ENCODE measurements at regions not wholly inside any gene's neighbourhood (a gene's known extent, or its start where the extent isn't known, plus 50 kb on each side); places are given as distances from the start of the nearest gene placed in this dataset.
"Not testable (repeated sequence)": the region's sequence is repeated elsewhere in the genome, so short reads cannot be mapped to it uniquely, and the experiment has no call there.

DNA sequence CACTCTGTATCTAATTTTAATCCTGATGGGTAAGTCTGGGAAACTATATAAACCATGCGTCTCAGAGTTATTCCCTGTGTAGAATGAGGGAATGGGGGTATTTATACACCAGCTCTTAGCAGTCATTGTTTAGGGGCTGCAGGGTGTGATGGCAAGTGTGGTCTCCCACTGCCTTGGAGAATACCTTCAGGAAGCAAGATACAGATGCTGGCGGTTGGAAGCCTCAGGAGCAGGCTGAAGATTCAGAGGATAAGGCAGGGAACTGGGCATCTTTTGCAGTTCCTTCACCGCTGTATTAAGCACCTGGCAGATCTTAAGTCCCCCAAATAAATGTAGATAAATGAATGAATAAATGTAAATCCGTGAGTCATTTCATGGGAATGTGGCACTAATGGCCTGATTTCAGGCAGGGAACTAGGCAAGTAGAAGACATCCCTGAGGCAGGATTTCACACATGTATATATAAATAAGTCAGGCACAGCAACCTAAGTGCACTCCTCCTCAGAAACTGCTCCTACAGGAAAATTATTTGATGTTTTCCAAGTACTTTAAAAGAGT is 209.2 kb upstream of the GADL1 start:
- H3K4me3 ChIP-seq (ENCODE audit: control insufficient read depth, low read depth, low read length) = no peak overlapping the region
- TF ChIP-seq, protein P1, sequence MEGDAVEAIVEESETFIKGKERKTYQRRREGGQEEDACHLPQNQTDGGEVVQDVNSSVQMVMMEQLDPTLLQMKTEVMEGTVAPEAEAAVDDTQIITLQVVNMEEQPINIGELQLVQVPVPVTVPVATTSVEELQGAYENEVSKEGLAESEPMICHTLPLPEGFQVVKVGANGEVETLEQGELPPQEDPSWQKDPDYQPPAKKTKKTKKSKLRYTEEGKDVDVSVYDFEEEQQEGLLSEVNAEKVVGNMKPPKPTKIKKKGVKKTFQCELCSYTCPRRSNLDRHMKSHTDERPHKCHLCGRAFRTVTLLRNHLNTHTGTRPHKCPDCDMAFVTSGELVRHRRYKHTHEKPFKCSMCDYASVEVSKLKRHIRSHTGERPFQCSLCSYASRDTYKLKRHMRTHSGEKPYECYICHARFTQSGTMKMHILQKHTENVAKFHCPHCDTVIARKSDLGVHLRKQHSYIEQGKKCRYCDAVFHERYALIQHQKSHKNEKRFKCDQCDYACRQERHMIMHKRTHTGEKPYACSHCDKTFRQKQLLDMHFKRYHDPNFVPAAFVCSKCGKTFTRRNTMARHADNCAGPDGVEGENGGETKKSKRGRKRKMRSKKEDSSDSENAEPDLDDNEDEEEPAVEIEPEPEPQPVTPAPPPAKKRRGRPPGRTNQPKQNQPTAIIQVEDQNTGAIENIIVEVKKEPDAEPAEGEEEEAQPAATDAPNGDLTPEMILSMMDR (conservative IDR thresholded peaks at IDR 0.05; ENCODE audit: control insufficient read depth, insufficient read depth, low read depth, low read length) = no peak
- DNase-seq (ENCODE audit: low read depth) = no peak

GRCh38 chr3:31105011-31105410 is 210.6 kb upstream of the GADL1 start:
- TF ChIP-seq, protein P1 (conservative IDR thresholded peaks at IDR 0.05; ENCODE audit: control insufficient read depth, insufficient read depth, low read depth, low read length) = no peak
- no peak overlapping the region for H3K4me3 ChIP-seq (ENCODE audit: control insufficient read depth, low read depth, low read length)
- no peak for DNase-seq (ENCODE audit: low read depth)

- DNase-seq (ENCODE audit: low read depth) = peak; percentile 98
- H3K4me3 ChIP-seq (ENCODE audit: control insufficient read depth, low read depth, low read length) = no peak overlapping the region
- TF ChIP-seq, protein P1 (conservative IDR thresholded peaks at IDR 0.05; ENCODE audit: control insufficient read depth, insufficient read depth, low read depth, low read length) = no peak
Observed at GRCh38 chr3:31105438-31106077, 211.1 kb upstream of the GADL1 start.

GRCh38 chr3:31106204-31106603 is 211.7 kb upstream of the GADL1 start:
- H3K4me3 ChIP-seq (ENCODE audit: control insufficient read depth, low read depth, low read length) = no peak overlapping the region
- peak; percentile 96 for DNase-seq (ENCODE audit: low read depth)
- TF ChIP-seq, protein P1 (conservative IDR thresholded peaks at IDR 0.05; ENCODE audit: control insufficient read depth, insufficient read depth, low read depth, low read length) = no peak

GRCh38 chr3:31106912-31107311 is 212.5 kb upstream of the GADL1 start:
- H3K4me3 ChIP-seq (ENCODE audit: control insufficient read depth, low read depth, low read length) = no peak overlapping the region
- TF ChIP-seq, protein P1 (conservative IDR thresholded peaks at IDR 0.05; ENCODE audit: control insufficient read depth, insufficient read depth, low read depth, low read length) = no peak
- DNase-seq (ENCODE audit: low read depth) = peak; percentile 34

- no peak overlapping the region for H3K4me3 ChIP-seq (ENCODE audit: control insufficient read depth, low read depth, low read length)
- TF ChIP-seq, protein P1 (conservative IDR thresholded peaks at IDR 0.05; ENCODE audit: control insufficient read depth, insufficient read depth, low read depth, low read length) = no peak
- peak; percentile 21 for DNase-seq (ENCODE audit: low read depth)
Observed at GRCh38 chr3:31114929-31115283, 220.4 kb upstream of the GADL1 start.

DNA sequence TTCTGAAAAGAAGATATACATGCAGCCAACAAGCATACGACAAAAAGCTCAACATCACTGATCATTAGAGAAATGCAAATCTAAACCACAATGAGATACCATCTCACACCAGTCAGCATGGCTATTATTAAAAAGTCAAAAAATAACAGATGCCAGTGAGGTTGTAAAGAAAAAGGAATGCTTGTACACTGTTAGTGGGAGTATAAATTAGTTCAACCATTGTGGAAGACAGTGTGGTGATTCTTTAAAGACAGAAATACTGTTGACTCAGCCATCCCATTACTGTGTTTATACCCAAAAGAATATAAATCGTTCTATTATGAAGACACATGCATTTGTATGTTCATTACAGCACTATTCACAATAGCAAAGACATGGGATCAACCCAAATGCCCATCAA is 221.1 kb upstream of the GADL1 start:
- not testable (repeated sequence) for DNase-seq (ENCODE audit: low read depth); H3K4me3 ChIP-seq (ENCODE audit: control insufficient read depth, low read depth, low read length)

Measured in fibroblast of mammary gland (primary cell).